ENCODE measurements at regions not wholly inside any gene's neighbourhood (a gene's known extent, or its start where the extent isn't known, plus 50 kb on each side); places are given as distances from the start of the nearest gene placed in this dataset.

DNA sequence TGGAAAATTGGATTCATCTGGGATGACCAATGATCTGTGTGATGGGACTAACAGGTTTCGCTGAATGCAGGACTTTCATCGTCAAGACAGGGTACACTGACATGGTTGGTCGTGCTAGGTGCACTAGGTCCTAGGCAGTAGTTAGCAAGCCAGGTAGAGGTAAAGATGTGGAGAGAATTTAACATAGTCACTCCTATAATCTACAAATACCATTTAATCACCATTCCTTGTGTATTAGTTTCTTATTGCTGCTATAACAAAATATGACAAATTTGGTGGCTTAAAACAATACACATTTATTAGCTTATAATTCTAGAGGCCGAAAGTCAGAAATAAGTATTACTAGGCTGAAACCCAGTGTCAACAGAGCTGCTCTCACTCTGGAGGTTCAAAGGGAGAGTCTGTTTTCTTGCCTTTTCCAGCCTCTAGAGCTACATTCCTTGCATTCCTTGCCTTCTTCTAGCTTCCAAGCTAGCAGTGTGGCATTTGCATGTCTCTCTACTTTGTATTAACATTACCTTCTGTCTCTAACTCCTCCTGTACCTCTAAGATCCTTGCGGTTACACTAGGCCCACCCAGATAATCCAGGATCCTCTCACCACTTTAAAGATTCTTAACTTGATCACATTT is 98.7 kb upstream of the GRIA3 start:
- no peaks in the 10 kb centered on the region for H3K4me1 Mint-ChIP-seq (ENCODE audit: low read depth)
- POLR2A ChIA-PET = no interaction called here
- CTCF ChIA-PET = no interaction called here
- Histone ChIP-seq H3K27me3 (ENCODE audit: control insufficient read depth in 1 of 2, insufficient read depth in 2 of 2, low read length in 2 of 2) (no peaks in the 10 kb centered on the region), H3K4me1 (ENCODE audit: insufficient read depth, low read length) (no peaks in the 10 kb centered on the region), H3K9me3 (ENCODE audit: control insufficient read depth in 1 of 2, insufficient read depth in 1 of 2, low read length in 2 of 2) (no peaks in the 10 kb centered on the region), H3K27ac (ENCODE audit: low read depth in 1 of 2, low read length in 2 of 2) (no peak overlapping the region), H3K4me3 (ENCODE audit: low read length) (no peak overlapping the region), H3K36me3 (ENCODE audit: insufficient read depth, low read length) (no peaks in the 10 kb centered on the region)
- ATAC-seq (ENCODE audit: poor library complexity) (no peak), DNase-seq (no peak)
- H3K9me3 Mint-ChIP-seq = no peaks in the 10 kb centered on the region
- TF ChIP-seq, protein P1, sequence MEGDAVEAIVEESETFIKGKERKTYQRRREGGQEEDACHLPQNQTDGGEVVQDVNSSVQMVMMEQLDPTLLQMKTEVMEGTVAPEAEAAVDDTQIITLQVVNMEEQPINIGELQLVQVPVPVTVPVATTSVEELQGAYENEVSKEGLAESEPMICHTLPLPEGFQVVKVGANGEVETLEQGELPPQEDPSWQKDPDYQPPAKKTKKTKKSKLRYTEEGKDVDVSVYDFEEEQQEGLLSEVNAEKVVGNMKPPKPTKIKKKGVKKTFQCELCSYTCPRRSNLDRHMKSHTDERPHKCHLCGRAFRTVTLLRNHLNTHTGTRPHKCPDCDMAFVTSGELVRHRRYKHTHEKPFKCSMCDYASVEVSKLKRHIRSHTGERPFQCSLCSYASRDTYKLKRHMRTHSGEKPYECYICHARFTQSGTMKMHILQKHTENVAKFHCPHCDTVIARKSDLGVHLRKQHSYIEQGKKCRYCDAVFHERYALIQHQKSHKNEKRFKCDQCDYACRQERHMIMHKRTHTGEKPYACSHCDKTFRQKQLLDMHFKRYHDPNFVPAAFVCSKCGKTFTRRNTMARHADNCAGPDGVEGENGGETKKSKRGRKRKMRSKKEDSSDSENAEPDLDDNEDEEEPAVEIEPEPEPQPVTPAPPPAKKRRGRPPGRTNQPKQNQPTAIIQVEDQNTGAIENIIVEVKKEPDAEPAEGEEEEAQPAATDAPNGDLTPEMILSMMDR (IDR thresholded peaks at IDR 0.05) = no peak
- intact Hi-C loops (cut with DNase I, micrococcal nuclease) = no loop called here
- H3K27me3 Mint-ChIP-seq = no peaks in the 10 kb centered on the region
- no peaks in the 10 kb centered on the region for H3K36me3 Mint-ChIP-seq (ENCODE audit: low read depth)
- no peak overlapping the region for H3K27ac Mint-ChIP-seq
- H3K4me3 Mint-ChIP-seq = no peak overlapping the region

GRCh38 chrX:123086768-123087167 is 97.3 kb upstream of the GRIA3 start:
- Mint-ChIP-seq H3K36me3 (ENCODE audit: low read depth) (no peaks in the 10 kb centered on the region), H3K4me1 (ENCODE audit: low read depth) (no peaks in the 10 kb centered on the region), H3K27ac (no peak overlapping the region), H3K27me3 (no peaks in the 10 kb centered on the region), H3K4me3 (no peak overlapping the region), H3K9me3 (no peaks in the 10 kb centered on the region)
- Histone ChIP-seq H3K27me3 (ENCODE audit: control insufficient read depth in 1 of 2, insufficient read depth in 2 of 2, low read length in 2 of 2) (no peaks in the 10 kb centered on the region), H3K4me1 (ENCODE audit: insufficient read depth, low read length) (no peaks in the 10 kb centered on the region), H3K9me3 (ENCODE audit: control insufficient read depth in 1 of 2, insufficient read depth in 1 of 2, low read length in 2 of 2) (no peaks in the 10 kb centered on the region), H3K27ac (ENCODE audit: low read depth in 1 of 2, low read length in 2 of 2) (no peak overlapping the region), H3K4me3 (ENCODE audit: low read length) (no peak overlapping the region), H3K36me3 (ENCODE audit: insufficient read depth, low read length) (no peaks in the 10 kb centered on the region)
- DNase-seq = no peak
- intact Hi-C loops (cut with DNase I, micrococcal nuclease) = no loop called here
- no peak for ATAC-seq (ENCODE audit: poor library complexity)
- CTCF ChIA-PET = interaction anchor here (0.8 kb wide), 1 partner anchor 10 kb away, joined by 3 read pairs; no protein-coding TSS in a partner anchor
- TF ChIP-seq, protein P1 (IDR thresholded peaks at IDR 0.05) = no peak
- POLR2A ChIA-PET = no interaction called here

DNA sequence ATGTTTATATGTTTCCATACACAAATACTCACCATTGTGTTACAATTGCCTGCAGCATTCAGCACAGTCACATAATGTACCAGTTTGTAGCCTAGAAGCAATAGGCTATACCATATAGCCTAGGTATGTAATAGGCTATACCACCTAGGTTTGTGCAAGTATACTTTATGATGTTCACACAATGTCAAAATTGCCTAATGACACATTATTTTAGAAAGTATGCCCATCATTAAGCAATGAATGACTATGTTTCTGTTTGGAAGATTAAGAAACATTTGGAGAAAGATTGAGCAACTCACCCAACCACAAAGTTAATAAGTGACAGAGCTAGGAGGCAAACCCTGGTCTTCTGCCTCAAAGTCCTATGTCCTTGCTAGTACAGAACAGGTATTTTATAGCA is 96.8 kb upstream of the GRIA3 start:
- H3K27me3 ChIP-seq (ENCODE audit: control insufficient read depth in 1 of 2, insufficient read depth in 2 of 2, low read length in 2 of 2) = no peaks in the 10 kb centered on the region
- no peaks in the 10 kb centered on the region for H3K27me3 Mint-ChIP-seq
- ChIA-PET CTCF (no interaction called here), POLR2A (no interaction called here)
- no peak overlapping the region for H3K27ac Mint-ChIP-seq
- H3K4me3 ChIP-seq (ENCODE audit: low read length) = no peak overlapping the region
- no peaks in the 10 kb centered on the region for H3K36me3 ChIP-seq (ENCODE audit: insufficient read depth, low read length)
- H3K36me3 Mint-ChIP-seq (ENCODE audit: low read depth) = no peaks in the 10 kb centered on the region
- intact Hi-C loops (cut with DNase I, micrococcal nuclease) = no loop called here
- H3K4me1 Mint-ChIP-seq (ENCODE audit: low read depth) = no peaks in the 10 kb centered on the region
- DNase-seq (no peak), ATAC-seq (ENCODE audit: poor library complexity) (no peak)
- no peaks in the 10 kb centered on the region for H3K4me1 ChIP-seq (ENCODE audit: insufficient read depth, low read length)
- H3K9me3 Mint-ChIP-seq = no peaks in the 10 kb centered on the region
- TF ChIP-seq, protein P1 (IDR thresholded peaks at IDR 0.05) = no peak
- H3K9me3 ChIP-seq (ENCODE audit: control insufficient read depth in 1 of 2, insufficient read depth in 1 of 2, low read length in 2 of 2) = no peaks in the 10 kb centered on the region
- no peak overlapping the region for H3K4me3 Mint-ChIP-seq
- H3K27ac ChIP-seq (ENCODE audit: low read depth in 1 of 2, low read length in 2 of 2) = no peak overlapping the region
